HG03354 (cell line): ENCODE measurements at regions not wholly inside any gene's neighbourhood (a gene's known extent, or its start where the extent isn't known, plus 50 kb on each side); places are given as distances from the start of the nearest gene placed in this dataset.
"Not testable (repeated sequence)": the region's sequence is repeated elsewhere in the genome, so short reads cannot be mapped to it uniquely, and the experiment has no call there.

Source experiments
- ATAC-seq: cut with Tn5 transposase; IDR thresholded peaks from one replicate; pipeline ENCODE4 v1.9.1; 2021; ENCODE audit warnings: mild to moderate bottlenecking; ENCODE audit not compliant: unreplicated experiment, poor library complexity, severe bottlenecking

DNA sequence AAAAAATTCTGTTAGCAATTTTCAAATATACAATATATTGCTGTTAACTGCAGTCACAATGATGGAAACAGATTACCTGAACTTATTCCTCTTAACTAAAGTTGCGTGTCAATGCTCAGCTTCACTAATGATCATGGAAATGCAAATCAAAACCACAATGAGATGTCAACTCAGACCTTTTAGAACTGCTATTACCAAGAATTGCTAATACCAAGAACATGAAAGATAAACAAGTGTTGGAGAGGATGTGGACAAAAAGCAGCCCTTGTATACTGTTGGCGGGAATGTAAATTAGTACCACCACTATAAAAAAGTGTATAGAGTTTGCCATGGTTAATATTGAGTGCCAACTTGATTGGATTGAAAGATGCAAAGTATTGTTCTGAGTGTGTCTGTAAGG is 1409.7 kb upstream of the CDH18 start:
- no peak for ATAC-seq

GRCh38 chr5:21391506-21391905 is 1403.5 kb upstream of the CDH18 start:
- no peak for ATAC-seq

GRCh38 chr5:21360754-21361153 is 1372.8 kb upstream of the CDH18 start:
- ATAC-seq: not testable (repeated sequence)

GRCh38 chr5:21341948-21342261 is 1353.9 kb upstream of the CDH18 start:
- not testable (repeated sequence) for ATAC-seq

DNA sequence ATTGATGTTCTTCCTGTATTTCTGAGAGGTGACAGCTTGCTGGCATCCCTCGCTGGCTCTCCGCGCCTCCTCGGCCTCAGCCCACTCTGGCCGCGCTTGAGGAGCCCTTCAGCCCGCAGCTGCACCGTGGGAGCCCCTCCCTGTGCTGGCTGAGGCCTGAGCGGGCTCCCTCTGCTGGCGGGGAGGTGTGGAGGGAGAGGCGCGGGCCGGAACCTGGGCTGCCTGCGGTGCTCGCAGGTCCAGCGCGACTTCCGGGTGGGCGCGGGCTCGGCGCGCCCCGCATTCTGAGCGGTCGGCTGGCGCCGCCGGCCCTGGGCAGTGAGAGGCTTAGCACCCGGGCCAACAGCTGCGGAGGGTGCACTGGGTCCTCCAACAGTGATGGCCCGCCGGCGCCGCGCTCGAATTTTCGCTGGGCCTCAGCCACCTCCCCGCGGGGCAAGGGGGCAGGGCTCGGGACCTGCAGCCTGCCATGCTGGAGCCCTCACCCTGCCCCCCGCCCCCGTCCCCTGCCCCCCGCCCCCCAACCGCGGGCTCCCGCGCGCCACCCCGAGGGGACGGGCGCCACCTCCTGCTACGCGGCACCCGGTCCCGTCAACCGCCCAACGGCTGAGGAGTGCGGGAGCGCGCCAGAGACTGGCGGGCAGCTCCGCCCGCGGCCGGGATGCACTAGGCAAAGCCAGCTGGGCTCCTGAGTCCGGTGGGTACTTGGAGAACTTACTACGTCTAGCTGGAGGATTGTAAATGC is 1353.4 kb upstream of the CDH18 start:
- not testable (repeated sequence) for ATAC-seq

DNA sequence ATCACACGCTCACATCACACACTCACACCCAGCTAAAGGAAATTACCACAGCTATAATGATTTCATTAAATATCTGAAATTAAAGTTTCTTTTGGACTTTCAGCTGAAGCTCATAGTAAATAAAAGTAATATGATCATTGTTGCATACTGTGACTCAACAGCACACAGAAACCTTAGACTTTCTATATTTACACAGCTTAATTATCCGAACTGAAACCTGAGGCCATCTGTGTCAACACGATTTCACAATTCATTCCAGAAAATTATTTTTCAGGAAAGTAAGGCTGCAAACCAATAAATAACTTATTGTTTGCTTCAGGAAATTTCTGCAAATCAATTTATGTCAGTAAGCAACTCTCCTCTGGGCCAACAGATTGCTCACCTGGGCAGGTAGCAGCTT is 1352.2 kb upstream of the CDH18 start:
- not testable (repeated sequence) for ATAC-seq

DNA sequence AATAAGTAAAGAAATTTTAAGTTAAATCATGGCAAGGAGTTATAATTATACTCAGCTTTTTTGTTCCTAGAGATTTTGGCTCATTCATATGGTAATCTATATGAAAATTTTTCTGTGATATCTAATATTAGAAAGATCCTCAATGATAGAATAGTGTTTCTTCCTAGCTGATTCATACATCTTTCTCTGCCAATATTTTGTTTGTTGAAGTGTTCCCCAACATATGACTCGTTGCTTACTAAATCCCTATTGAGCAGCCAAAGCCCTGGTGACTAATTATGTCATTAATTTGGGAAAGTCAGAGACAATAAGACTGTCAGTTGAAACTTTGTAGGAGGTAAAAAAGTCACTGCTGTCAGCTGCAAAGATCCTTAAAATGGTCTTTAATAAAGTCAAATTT is 1348.5 kb upstream of the CDH18 start:
- ATAC-seq: not testable (repeated sequence)

GRCh38 chr5:21315376-21315775 is 1327.4 kb upstream of the CDH18 start:
- not testable (repeated sequence) for ATAC-seq

GRCh38 chr5:21301205-21301604 is 1313.2 kb upstream of the CDH18 start:
- ATAC-seq: not testable (repeated sequence)

- not testable (repeated sequence) for ATAC-seq
These were observed 1286.4 kb upstream of the CDH18 start for GRCh38 chr5:21274361-21274760.

DNA sequence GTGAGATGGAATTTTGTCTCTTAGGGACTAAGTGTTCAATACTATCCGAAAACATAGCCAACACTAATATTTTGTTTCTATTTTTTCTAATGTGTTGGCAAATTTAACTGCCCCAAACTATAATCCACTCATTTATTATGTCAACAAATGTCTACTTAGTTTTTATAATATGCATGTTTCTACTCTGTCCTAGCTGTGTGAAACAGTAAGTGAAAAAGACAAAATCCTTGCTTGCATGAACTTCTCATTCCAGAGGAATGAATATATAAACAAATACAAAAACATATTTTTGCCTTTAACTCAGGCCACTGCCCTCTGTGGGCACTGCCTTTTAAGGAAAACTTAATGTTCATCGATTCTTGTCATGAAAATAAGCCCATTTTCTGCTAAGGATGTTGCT is 1275.4 kb upstream of the CDH18 start:
- ATAC-seq: no peak

DNA sequence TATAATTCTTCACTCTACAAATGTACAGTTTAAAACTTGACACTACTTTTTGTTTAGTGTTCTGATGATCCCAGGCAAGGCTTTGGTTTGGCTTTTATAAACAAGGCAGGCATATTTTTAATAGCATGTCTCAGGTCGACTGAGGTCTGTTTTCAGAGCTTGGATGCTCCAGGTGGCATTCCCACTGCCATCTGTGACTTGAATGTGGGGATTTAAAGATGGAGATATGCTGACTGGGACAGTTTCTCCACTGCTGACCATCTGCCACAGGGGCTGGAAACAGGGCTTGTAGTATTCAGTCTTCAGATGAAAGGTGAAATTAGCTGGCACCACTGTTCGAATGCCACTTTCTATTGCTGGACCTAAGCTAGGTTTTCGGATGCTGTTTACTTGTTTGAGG is 1266.2 kb upstream of the CDH18 start:
- no peak for ATAC-seq

DNA sequence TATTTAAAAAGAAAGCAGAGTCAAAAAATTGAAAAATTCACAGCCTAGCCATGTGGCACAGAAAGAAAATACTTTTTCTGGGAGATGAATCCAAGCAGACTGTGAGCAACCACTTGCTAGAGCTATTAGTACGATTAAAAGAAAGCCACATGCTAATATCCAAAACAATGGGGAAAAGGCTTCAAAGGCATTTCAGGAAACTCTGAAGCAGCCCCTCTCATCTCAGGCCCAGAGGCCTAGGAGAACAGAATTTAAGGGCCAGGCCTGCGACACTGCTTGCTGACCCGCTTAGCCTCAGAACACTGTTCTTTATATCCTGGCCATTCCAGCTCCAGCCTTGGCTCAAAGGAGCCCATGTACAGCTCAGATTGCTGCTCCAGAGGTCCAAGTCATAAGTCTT is 1257.0 kb upstream of the CDH18 start:
- ATAC-seq: no peak

- no peak for ATAC-seq
These were observed 1250.8 kb upstream of the CDH18 start for GRCh38 chr5:21238786-21239185.

GRCh38 chr5:21237461-21237860 is 1249.5 kb upstream of the CDH18 start:
- ATAC-seq: no peak

DNA sequence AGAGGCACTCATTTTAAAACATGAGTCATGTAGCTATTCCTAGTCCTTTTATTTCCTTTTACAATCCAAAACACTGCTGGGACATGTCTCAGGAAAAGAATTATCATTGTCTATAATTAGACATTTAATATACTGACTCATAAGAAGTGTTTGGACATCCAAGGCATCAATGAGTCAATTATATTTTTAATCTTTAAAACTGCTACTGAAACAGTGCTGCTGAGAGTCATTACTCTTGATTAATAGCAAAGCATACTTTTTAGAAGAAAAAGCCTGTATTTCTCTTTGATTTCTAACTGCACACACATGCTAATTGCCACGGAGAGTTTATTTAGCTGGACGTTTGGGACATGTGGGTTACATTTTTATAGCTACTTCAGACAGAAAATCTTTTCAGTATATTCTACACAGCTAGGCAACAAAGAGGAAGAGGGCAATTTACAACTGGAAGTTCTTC is 1249.0 kb upstream of the CDH18 start:
- no peak for ATAC-seq

DNA sequence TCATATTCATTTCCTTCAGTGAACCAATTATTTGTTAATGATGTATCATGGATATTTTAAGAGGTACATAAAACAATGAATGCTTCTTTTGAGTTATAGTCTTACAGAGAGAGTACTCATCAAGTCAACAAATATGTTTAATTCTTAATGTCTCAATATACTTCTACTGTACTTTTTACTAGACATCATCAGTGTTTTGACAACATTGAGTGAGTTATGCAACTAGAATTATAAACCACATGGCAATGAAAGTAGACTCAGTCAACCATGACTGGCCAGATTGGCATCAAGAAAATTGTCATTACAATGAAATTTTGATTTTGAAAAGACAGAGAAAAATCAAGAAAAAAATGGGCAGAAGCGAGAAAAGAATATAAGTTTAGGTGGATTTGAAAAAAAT is 1248.1 kb upstream of the CDH18 start:
- ATAC-seq: no peak

DNA sequence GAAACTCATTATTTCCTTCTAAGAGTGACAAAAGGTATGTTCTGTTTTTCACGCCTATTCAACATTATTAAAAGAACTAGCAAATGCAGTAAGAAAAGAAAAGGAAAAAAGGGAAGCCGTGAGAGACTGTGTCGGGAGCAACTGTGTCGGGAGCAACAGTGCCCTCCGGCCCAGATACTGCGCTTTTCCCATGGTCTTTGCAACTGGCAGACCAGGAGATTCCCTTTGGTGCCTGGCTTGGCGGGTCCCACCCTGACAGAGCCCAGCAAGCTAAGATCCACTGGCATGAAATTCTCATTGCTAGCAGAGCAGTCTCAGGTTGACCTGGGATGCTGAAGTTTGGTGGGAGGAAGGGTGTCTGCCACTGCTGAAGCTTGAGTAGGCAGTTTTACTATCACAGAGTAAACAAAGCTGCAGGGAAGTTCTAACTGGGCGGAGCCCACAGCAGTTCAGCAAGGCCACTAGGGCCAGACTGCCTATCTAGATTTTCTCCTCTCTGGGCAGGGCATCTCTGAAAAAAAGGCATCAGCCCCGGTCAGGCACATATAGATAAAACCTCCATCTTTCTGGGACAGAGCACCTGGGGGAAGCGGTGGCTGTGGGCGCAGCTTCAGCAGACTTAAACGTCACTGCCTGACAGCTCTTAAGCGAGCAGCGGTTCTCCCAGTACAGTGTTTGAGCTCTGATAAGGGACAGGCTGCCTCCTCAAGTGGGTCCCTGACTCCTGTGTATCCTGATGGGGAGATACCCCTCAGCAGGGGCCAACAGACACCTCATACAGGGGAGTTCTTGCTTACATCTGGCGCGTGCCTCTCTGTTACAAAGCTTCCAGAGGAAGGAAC is 1237.4 kb upstream of the CDH18 start:
- no peak for ATAC-seq

- no peak for ATAC-seq
These were observed 1233.6 kb upstream of the CDH18 start for GRCh38 chr5:21221616-21222015.

GRCh38 chr5:21219966-21220365 is 1232.0 kb upstream of the CDH18 start:
- no peak for ATAC-seq

GRCh38 chr5:21219251-21219650 is 1231.3 kb upstream of the CDH18 start:
- no peak for ATAC-seq
